HEK293 (cell line): ENCODE measurements at regions not wholly inside any gene's neighbourhood (a gene's known extent, or its start where the extent isn't known, plus 50 kb on each side); places are given as distances from the start of the nearest gene placed in this dataset.

ENCODE experiments used
- CTCF ChIA-PET: fragments of 350-600 bp; formaldehyde crosslinking; extraction: SDS; loops from one replicate; lab custom pipeline; 2021; ENCODE audit warnings: antibody characterized with exemption; lab: Yijun Ruan, JAX
- POLR2A ChIA-PET: fragments of 300-600 bp; formaldehyde crosslinking; extraction: SDS; loops from one replicate; lab custom pipeline; 2020; ENCODE audit warnings: antibody characterized with exemption, inconsistent platforms; lab: Yijun Ruan, JAX
- H3K27ac ChIP-seq: fragments of 200-500 bp; sonication (Bioruptor generic); 2 replicates; pipeline ENCODE4 v1.5.1; 2014; ENCODE audit warnings: low read depth, low read length, control low read depth, inconsistent platforms; ENCODE audit errors: extremely low read depth
- H3K36me3 ChIP-seq, 2 experiments: fragments of 200-500 bp in 1 of 2; sonication (Bioruptor generic) in 1 of 2; 1 replicate in 1 of 2; 2 replicates in 1 of 2; pipeline ENCODE4 v1.5.1; 2014 to 2017; ENCODE audit warnings: inconsistent platforms in 2 of 2, low read length in 2 of 2; ENCODE audit not compliant: control insufficient read depth in 2 of 2, insufficient read depth in 1 of 2
- H3K4me1 ChIP-seq: fragments of 200-500 bp; sonication (Bioruptor generic); 2 replicates; pipeline ENCODE4 v1.5.1; 2014; ENCODE audit warnings: mild to moderate bottlenecking, low read length, inconsistent platforms; ENCODE audit not compliant: control insufficient read depth, insufficient read depth
- H3K4me3 ChIP-seq: 2 replicates; pipeline ENCODE4 v1.5.1; 2011; ENCODE audit warnings: low read depth, mild to moderate bottlenecking, control low read depth, low read length, moderate library complexity
- H3K9me3 ChIP-seq: fragments of 200-500 bp; sonication (Bioruptor generic); 2 replicates; pipeline ENCODE4 v1.5.1; 2014; ENCODE audit warnings: low read depth, low read length, inconsistent platforms; ENCODE audit not compliant: control insufficient read depth, insufficient read depth
- BCL6B ChIP-seq: fragments of 450-650 bp; formaldehyde crosslinking; IDR thresholded peaks from 2 replicates; pipeline ENCODE4 v1.5.1; 2017; ENCODE audit warnings: missing biosample characterization, missing genetic modification characterization
- REST ChIP-seq: fragments of 450-650 bp; formaldehyde crosslinking; IDR thresholded peaks from 2 replicates; pipeline ENCODE4 v1.5.1; 2016; ENCODE audit warnings: missing biosample characterization, missing genetic modification characterization
- ZBTB21 ChIP-seq: fragments of 450-650 bp; formaldehyde crosslinking; IDR thresholded peaks from 2 replicates; pipeline ENCODE4 v1.5.1; 2017; ENCODE audit warnings: missing biosample characterization, missing genetic modification characterization
- ZFP69B ChIP-seq: fragments of 450-650 bp; formaldehyde crosslinking; IDR thresholded peaks from 2 replicates; pipeline ENCODE4 v1.5.1; 2016; ENCODE audit warnings: missing biosample characterization, missing genetic modification characterization
- ZNF132 ChIP-seq: fragments of 450-650 bp; formaldehyde crosslinking; IDR thresholded peaks from 2 replicates; pipeline ENCODE4 v1.5.1; 2017; ENCODE audit warnings: missing biosample characterization, missing genetic modification characterization, borderline replicate concordance
- ZNF157 ChIP-seq: fragments of 450-650 bp; formaldehyde crosslinking; IDR thresholded peaks from 2 replicates; pipeline ENCODE4 v1.5.1; 2016; ENCODE audit warnings: missing biosample characterization, missing genetic modification characterization
- ZNF16 ChIP-seq: fragments of 450-650 bp; formaldehyde crosslinking; IDR thresholded peaks from 2 replicates; pipeline ENCODE4 v1.5.1; 2016; ENCODE audit warnings: low read depth, missing biosample characterization, missing genetic modification characterization
- ZNF214 ChIP-seq: fragments of 450-650 bp; formaldehyde crosslinking; IDR thresholded peaks from 2 replicates; pipeline ENCODE4 v1.5.1; 2017; ENCODE audit warnings: missing biosample characterization, mild to moderate bottlenecking, missing genetic modification characterization, borderline replicate concordance
- ZNF239 ChIP-seq: fragments of 450-650 bp; formaldehyde crosslinking; IDR thresholded peaks from 2 replicates; pipeline ENCODE4 v1.5.1; 2016; ENCODE audit warnings: missing biosample characterization, missing genetic modification characterization
- ZNF248 ChIP-seq: fragments of 450-650 bp; formaldehyde crosslinking; IDR thresholded peaks from 2 replicates; pipeline ENCODE4 v1.5.1; 2017; ENCODE audit warnings: missing biosample characterization, missing genetic modification characterization
- ZNF26 ChIP-seq: fragments of 450-650 bp; formaldehyde crosslinking; IDR thresholded peaks from 2 replicates; pipeline ENCODE4 v1.5.1; 2016; ENCODE audit warnings: missing biosample characterization, missing genetic modification characterization
- ZNF514 ChIP-seq: fragments of 450-650 bp; formaldehyde crosslinking; IDR thresholded peaks from 2 replicates; pipeline ENCODE4 v1.5.1; 2016; ENCODE audit warnings: missing biosample characterization, missing genetic modification characterization
- ZNF629 ChIP-seq: fragments of 450-650 bp; formaldehyde crosslinking; IDR thresholded peaks from 2 replicates; pipeline ENCODE4 v1.5.1; 2017; ENCODE audit warnings: missing biosample characterization, missing genetic modification characterization
- ZNF843 ChIP-seq: fragments of 450-650 bp; formaldehyde crosslinking; IDR thresholded peaks from 2 replicates; pipeline ENCODE4 v1.5.1; 2016; ENCODE audit warnings: missing biosample characterization, missing genetic modification characterization
- ZSCAN5A ChIP-seq: fragments of 450-650 bp; formaldehyde crosslinking; IDR thresholded peaks from 2 replicates; pipeline ENCODE4 v1.5.1; 2016; ENCODE audit warnings: missing biosample characterization, missing genetic modification characterization
- TF ChIP-seq, protein P1 (sequence below): fragments of 450-650 bp; formaldehyde crosslinking; IDR thresholded peaks from 2 replicates; pipeline ENCODE4 v1.5.0; 2017; ENCODE audit warnings: missing biosample characterization, missing genetic modification characterization, borderline replicate concordance

DNA sequence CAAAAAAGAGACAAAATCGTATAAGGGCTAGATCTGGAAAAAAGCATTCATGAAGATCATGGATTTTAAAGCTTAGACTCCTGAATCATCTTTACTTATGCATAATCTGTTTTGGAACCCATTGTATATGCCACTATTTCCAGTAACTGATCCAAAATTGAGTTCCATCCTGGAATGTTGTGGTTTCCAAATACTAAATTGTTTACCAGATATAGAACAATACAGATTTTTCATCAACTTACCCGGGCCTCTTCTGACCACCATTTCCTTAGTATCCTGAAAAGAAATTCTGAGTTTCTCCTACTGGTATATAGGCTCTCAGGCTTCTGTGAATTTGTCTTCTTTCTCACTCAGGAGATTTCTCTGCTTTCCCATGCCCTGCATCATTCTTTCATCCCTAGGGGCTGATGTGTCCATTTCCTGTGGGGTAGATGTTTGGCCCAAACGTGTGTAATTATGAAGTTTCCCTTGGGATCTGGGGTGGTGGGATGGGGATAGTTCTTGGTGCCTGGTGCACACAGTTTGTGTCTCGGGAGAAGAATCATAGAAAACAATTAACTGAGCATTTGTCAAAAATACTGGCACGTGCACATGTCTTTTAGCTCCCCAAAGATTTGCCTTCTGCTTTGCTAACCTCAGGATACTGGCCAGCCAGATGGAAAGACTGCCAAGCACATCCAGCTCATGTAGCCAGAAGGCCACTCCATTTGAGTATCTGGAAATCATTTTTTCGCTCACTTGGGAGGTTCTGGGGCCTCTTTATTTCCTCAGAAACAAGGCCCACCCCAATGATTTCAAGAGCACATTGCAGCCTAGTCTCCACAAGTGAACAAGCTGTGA lies 127.8 kb downstream of the NTMT2 start (continued):
- TF ChIP-seq REST (no peak), ZSCAN5A (no peak), ZNF248 (tag by site-specific recombination) (no peak), ZNF26 (tag by site-specific recombination) (no peak), ZNF629 (tag by site-specific recombination) (no peak), ZNF214 (tag by site-specific recombination) (no peak), ZNF132 (no peak), ZNF16 (tag by site-specific recombination) (no peak), BCL6B (tag by site-specific recombination) (no peak), ZBTB21 (tag by site-specific recombination) (no peak), ZNF157 (no peak), ZNF843 (tag by site-specific recombination) (no peak), ZNF514 (tag by site-specific recombination) (no peak)
- TF ChIP-seq, protein P1, sequence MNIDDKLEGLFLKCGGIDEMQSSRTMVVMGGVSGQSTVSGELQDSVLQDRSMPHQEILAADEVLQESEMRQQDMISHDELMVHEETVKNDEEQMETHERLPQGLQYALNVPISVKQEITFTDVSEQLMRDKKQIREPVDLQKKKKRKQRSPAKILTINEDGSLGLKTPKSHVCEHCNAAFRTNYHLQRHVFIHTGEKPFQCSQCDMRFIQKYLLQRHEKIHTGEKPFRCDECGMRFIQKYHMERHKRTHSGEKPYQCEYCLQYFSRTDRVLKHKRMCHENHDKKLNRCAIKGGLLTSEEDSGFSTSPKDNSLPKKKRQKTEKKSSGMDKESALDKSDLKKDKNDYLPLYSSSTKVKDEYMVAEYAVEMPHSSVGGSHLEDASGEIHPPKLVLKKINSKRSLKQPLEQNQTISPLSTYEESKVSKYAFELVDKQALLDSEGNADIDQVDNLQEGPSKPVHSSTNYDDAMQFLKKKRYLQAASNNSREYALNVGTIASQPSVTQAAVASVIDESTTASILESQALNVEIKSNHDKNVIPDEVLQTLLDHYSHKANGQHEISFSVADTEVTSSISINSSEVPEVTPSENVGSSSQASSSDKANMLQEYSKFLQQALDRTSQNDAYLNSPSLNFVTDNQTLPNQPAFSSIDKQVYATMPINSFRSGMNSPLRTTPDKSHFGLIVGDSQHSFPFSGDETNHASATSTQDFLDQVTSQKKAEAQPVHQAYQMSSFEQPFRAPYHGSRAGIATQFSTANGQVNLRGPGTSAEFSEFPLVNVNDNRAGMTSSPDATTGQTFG (tag by site-specific recombination): no peak
- TF ChIP-seq, all 188 proteins: peak for 0

DNA sequence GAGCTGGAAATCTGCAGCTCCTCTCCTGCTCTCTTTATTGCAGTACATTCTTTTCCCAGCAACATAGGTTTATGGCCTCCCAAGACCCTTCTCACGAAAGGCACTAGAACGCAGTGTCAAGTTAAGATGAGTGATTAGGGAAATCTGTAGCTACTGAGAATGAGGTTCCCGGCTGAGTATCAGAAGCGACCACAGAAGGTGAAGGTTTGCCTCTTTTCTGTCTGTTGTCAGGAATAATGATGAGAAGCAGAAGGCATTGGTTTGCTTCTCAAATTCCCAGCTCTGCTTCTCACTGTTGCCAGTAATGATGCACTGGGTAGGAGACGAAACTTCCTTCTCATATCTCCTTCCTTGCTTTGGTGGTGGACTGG lies 128.4 kb downstream of the NTMT2 start:
- H3K27ac ChIP-seq: no peak overlapping the region
- no peak overlapping the region for H3K4me3 ChIP-seq
- no peaks in the 10 kb centered on the region for H3K36me3 ChIP-seq
- H3K4me1 ChIP-seq: no peaks in the 10 kb centered on the region
- TF ChIP-seq ZNF239 (no peak), ZNF514 (tag by site-specific recombination) (no peak), ZFP69B (tag by site-specific recombination) (no peak)
- no peaks in the 10 kb centered on the region for H3K9me3 ChIP-seq
- POLR2A ChIA-PET: no interaction called here
- CTCF ChIA-PET: no interaction called here
